GM21786 (cell line): ENCODE measurements at regions not wholly inside any gene's neighbourhood (a gene's known extent, or its start where the extent isn't known, plus 50 kb on each side); places are given as distances from the start of the nearest gene placed in this dataset.

Experiments
- ATAC-seq: cut with Tn5 transposase; IDR thresholded peaks from one replicate; pipeline ENCODE4 v1.9.1; 2021; ENCODE audit not compliant: unreplicated experiment

DNA sequence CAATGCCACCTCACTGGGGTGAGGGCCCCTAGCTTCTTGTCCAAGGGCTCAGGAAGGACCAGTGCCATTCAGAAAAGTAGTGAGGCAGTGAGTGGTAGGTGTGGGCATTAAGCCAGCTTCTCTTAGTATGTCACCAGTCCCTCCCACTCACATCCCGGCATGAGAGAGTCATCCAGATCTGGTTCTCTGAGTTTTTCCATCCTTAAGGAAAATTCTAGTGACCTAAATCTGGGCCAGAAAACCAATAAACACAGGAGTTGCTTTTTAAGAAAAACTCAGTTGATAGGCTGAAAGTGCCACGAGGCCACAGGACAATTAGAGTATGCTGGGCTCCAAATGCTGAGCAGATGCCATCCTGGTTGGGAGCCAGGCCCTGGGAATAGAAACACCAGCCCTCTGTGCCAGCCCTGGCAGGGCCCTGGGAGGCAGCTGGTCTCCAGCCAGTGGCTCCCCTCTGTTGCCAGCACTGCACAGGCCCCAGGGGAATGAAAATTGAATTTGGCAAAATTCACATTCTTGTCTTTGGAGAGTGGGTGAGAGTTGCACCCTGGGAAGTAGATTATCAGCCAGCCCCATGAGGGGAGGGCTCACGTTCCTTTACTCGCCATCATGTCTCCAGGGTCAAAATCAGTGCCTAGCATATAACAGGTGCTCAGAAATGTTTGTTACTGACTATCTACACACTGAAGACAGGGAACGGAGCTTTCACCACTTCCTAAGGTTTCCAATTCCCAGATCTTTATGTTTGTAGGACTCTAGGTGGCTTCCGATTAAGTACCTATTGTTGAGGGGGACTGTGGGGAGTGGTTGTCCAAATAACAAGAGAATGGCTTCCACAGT is 52.8 kb downstream of the FAM43A start:
- no peak for ATAC-seq

DNA sequence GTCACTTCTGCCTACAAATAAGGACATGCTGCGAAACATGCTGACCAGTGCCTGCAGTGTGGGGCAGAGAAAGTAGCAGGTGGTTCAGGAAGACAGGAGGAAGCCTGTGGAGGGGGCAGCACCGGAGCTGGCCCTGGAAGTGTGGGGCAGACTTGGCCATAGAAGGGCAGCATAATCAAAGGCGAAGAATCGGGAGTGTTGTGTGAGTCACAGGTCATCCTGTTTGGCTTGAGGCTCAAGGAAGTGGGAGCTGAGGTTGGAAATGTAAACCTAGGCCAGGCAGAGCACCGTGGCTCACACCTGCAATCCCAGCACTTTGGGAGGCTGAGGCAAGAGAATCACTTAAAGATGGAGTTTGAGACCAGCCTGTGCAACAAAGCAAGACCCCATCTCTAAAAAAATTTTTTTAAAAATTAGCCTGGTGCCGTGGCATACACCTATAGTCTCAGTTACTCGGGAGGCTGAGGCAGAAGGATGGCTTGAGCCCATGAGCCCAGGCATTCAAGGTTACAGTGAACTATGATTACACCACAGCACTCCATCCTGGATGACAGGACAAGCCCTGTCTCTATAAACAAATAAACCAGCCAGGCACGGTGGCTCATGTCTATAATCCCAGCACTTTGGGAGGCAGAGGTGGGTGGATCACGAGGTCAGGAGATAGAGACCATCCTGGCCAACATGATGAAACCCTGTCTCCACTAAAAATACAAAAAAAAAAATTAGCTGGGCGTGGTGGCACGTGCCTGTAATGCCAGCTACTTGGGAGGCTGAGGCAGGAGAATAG is 54.0 kb downstream of the FAM43A start:
- ATAC-seq: no peak

DNA sequence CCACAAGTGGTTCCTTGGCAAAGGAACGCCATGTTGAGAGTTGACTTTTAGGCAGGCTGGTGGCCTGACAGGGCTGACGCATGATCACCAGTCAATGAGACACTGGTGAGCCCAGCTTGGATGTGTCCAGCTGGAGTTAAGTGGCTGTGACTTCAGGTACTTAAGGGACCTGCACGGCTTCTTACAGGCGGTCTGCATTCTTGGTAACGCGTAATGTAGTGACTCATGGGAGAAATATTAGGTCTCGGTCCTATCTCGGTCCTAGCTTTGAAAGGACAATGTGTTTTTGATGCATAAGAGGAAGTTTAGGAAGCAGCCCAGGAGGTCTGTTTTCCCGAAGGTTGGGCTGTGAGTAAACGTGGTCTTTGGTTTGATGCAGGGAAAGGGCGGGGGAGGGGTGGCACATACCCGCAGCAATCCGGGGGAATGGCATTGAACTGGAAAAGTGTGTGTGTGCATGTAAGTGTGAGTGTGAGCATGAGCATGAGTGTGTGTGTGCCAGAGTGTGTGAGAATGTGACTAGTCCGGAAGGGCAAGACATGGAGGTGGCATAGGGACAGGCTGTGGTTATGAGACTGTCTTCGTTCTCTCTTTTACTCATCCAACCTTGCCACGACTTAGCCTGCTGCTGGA is 55.3 kb downstream of the FAM43A start:
- ATAC-seq: no peak

DNA sequence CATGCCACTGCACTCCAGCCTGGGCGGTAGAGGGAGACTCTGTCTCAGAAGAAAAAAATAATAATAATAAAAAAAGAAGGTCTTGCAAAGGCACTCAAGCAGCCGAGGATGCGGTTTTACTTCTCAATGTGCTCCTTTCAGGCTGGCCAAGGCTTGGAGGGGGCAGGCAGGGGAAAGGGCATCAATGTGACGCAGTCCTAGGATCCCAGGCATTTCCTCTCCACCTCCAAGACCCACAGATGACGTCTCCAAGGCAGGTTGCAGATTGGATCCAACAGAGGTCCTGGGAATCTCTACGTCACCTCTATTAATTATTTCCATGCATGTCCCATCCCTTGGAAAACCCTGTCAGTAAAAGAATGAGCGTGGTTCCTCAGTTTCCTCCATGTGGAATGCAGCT is 56.2 kb downstream of the FAM43A start:
- no peak for ATAC-seq

DNA sequence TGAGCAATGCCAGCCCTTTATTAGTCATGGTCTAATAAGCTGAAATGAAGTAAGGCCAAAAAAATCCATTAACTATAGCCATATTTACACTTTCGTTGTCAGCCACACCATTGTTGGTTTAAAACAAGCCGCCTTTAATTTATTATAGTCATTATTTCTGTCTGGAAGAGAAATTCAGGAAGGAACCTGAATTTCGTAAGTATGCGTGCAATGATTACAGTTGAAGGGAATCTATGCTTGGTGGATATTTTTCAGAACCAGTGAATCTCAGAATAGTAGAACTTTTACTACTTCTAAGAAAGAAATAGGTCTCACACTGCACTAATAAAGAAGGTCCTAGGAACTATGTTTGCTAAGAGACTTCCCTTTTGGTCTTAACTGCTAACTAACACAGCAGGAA is 59.1 kb downstream of the FAM43A start:
- ATAC-seq: no peak

DNA sequence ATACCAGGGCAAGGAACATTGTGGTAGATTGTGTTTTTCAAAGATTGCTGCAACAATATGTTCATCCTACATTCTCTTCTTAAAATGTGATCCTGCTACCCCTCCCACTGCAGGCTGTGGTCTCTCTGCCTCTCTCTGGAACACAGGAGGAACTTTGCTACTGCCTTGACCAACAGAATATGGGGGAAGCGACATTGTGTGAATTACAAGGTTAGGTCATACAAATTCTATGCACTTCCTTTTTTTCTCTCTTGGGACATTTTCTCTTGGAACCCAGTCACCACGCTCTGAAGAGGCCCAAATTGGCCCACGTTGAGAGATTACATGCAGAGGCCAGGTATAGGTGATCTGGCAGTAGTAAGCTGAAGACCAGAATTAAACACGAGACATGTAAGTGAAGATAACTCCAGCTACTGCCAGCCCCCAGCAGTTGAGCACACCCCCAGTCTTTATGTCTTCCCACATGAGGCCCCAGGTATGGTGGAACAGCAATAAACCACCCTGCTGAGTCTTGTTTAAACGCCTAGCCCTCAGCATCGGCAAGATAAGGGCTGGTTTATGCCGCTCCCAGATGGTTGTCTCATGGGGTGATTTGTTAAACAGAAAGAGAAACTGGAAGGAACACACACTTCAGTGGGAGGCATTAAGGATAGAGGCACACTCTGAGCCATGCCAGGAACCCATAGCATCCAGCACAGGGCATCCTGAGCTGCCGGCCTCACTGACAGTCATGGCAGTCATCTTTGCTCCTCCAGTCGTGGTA is 59.9 kb downstream of the FAM43A start:
- no peak for ATAC-seq

DNA sequence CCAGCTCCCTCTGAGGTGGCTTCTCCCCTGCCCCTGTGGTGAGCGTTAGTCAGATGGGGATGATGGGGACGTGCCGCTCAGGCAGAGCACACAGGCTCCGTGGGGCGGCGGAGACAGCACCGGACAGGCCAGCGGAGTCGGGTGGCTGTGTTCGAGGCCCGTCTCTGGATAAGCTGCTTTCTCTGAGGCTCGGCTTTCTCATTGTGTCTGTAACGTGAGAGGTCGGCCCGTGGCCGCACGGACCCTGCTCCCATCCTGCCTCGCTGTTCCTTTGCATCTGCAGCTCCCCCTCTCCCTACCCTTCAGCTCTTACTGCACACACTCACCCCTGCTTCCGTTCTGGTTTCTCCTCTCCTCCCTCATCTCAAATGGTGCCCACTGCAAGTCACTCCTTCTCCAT is 62.5 kb downstream of the FAM43A start:
- no peak for ATAC-seq

DNA sequence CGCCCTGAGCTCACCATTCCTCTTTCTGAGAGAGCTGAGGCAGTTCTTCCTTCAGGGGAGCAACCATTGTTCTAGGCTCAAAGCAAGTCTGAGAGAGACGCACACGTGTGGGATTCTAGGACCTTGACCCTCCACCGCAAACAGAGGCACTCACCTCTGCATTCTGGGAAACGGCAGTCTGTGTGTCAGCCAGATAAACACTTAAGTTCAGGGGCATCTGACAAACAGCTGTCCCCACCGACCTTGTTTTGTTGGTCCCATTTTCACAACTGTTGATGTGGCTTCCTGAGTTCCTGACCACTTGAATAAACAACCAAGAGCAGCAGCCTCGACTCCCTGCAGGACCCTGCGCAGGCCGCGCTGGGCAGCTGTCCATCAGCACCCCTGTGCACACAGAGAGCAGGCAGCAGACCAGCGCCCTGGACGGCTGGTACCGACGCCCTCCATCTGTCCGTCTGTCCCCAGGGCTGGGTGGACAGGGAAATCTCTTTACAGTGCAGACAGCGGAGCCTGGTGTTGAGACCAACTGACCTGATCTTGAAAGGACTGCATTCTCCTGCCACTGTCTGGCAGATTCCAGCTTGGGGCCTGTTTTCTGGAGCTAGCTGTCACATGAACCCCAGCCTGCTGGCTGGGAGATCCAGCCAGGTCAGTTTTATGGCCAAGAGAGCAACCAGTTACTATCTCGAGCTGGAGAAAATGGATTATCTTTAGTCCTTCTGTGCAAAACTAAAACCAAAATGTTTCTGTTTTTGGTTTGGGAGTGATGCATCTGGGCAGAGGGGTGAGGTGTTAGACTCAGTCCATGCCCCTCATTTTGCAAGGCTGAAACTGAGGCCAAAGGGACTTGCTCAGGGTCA is 64.2 kb downstream of the FAM43A start:
- no peak for ATAC-seq

DNA sequence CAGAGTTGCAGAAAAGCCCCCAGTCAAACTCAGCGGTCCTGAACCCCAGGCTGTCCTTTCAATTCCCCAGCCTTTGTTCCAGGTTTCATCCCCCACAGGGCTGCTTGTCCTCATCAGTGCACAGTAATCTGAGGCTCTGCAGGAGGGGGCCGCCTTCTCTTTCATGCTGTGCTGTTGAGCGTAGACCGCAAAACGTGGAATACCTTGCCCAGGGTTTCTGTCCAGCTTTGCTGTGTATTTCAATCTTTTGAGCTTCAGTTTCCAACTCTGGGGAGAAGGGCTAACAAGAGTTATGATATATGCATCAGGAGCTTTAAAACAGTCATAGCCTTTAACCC is 64.8 kb downstream of the FAM43A start:
- no peak for ATAC-seq

DNA sequence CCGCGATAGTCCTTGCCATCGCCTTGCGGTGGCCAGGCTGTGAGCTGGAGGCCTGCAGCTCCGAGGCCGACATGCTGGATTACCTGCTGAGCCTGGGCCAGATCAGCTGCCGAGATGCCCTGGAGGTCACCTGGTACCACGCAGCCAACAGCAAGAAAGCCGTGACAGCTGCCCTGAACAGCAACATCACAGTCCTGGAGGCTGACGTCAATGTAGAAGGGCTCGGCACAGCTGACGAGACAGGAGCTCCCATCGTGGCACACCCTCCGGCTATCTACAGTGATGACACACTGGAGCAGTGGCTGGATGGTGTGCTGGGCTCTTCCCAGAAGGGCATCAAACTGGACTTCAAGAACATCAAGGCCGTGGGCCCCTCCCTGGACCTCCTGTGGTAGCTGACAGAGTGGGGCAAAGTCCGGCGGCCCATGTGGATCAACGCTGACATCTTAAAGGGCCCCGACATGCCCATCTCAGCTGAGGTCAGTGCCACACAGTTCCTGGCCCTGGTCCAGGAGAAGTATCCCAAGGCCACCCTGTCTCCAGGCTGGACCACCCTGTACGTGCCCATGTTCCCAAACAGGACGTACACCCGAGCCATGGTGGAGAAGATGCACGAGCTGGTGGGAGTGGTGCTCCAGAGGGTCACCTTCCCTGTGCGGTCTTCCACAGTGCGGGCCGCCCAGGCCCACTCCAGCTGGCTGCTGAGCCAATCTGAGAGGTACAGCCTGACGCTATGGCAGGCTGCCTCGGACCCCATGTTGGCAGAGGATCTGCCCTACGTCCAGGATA is 70.2 kb downstream of the FAM43A start:
- ATAC-seq: no peak

DNA sequence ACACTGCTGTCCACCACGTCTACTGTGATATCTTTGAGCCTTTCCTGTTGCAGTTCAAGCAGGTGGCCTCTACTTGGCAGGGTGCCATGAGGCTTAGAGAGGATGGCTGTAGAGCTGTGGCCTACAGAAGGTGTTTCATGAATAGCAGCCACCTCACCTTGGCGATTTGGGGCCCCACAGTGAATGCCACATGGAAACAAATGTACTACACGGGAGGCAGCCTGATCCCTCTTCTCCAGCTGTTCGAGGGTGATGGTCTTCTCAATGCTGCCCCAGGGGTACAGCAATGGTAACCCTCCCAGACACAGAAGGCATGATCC is 70.7 kb downstream of the FAM43A start:
- ATAC-seq: no peak

DNA sequence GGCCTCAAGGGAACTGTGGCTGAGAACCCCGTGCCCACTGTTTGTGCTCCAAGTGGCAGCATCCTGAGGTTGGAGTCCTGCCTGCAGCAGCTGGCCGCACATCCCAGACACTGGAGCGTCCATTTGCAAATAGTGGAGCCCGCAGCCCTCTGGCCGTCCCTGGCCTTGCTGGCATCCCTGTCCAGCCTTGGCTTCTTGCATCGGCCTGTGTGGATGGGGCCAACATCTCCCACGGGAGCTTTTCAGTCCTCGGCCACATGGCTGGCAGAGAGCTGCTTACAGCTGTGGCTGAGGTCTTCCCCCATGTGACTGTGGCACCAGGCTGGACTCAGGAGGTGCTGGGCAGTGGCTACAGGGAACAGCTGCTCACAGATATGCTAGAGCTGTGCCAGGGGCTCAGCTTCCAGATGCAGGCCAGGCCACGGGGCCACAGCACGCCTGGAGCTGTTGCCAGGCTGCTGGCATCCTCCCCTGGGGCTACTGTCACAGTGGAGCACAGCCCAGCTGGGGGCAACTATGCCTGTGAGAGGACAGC is 71.2 kb downstream of the FAM43A start:
- no peak for ATAC-seq

DNA sequence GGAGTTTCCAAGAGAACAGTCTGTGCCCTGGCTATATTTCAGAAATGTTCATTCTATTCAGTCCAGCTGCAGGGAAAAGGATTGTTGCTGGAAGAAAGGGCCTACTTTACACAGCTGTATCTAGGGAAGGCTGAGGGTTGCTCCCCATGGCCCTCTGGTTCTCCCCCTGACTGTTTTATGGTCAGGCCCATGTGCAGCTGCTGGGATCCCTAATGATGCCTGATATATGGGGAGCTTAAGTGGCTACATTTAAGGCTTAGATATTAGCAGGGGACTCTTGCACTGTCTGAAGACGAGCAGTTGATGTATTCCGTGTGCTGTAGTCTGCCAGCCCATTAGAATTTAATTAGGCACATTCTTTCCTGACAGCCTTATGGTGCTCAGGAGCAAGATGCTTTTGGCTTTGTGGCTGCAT is 72.0 kb downstream of the FAM43A start:
- ATAC-seq: no peak

DNA sequence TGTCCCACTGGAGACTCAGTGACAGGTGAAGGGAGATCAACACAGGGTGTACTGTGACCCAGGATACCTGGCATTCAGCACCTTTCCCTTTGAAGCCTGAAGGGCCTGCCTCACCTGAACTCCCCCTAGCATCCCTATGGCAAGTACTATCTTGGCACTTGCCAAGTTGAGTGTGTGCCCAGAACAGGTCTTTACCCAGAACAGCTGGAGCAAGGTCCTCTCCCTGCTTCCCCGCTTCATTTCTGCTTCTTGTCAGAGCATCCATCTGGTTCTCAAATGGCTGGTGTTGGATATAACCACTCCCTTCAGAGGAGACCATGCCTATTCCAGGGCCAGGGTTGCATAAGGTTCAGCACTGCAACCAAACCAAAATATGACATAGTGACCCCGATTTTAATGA is 73.0 kb downstream of the FAM43A start:
- no peak for ATAC-seq

DNA sequence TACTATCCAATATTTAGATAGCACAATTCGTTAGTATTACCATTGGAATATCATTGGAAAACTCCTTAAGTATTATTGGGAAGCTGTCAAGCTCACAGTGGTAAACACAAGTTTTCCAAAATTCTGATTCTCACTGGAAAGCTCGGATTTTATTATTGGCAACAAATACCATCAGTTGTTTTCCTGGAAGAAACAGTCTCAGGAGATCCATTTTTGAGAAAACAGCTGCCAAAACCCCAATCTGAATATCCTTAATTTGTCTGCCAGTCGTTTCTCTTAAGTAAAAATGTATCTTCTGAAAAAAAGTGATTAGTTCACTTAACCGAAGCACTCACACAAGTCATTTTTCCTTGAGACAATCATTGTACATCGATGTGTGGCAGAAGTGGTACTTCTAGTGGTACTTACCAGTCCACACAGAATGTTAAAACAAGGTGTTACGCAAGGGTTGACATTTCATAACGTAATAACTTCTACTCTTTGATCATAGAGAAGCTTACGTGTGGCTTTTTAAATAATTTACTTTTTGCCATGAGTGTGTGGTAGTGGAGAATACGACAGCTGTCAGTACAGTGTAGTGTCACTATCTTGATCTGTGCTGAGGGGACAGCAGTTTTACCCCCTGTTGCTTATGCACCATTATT is 74.9 kb downstream of the FAM43A start:
- ATAC-seq: no peak

DNA sequence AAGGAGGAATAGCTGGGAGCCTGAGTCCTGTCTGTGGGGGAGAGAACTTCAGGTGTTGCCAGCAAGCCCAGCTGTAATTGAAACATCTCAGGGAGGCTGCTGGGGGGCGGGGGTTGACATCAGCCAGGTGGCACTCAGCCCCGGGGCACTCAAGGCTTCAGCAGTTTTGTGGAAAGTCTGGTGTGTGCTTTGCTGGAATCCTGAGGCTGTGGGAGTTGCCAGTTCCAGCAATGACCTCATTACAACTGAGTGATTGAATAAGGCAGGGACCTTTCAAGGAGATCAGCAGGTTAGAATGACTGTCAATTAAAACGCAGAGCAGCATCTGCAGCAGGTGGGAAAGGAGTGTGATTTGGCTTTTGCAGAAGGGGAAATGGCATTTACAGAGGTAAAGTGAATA is 75.7 kb downstream of the FAM43A start:
- ATAC-seq: no peak

DNA sequence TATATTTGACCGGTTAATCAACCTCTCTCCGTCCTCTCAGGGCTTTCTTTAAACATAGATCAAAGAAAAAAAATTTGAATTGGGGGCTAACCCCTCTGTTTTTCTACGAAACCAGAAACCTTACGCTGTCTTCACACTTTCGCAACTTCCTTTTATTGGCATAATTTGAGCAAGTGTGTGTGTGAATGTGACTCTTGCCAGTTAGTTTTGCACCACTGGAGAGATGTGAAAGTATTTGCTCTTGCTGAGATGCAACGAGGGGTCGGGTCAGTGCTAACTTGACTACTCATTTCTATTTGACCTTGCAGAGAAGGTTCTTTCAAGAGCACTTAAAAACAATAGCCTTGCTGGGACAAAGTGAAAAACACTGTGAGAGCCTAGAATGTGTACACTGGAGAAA is 81.2 kb downstream of the FAM43A start:
- no peak for ATAC-seq

DNA sequence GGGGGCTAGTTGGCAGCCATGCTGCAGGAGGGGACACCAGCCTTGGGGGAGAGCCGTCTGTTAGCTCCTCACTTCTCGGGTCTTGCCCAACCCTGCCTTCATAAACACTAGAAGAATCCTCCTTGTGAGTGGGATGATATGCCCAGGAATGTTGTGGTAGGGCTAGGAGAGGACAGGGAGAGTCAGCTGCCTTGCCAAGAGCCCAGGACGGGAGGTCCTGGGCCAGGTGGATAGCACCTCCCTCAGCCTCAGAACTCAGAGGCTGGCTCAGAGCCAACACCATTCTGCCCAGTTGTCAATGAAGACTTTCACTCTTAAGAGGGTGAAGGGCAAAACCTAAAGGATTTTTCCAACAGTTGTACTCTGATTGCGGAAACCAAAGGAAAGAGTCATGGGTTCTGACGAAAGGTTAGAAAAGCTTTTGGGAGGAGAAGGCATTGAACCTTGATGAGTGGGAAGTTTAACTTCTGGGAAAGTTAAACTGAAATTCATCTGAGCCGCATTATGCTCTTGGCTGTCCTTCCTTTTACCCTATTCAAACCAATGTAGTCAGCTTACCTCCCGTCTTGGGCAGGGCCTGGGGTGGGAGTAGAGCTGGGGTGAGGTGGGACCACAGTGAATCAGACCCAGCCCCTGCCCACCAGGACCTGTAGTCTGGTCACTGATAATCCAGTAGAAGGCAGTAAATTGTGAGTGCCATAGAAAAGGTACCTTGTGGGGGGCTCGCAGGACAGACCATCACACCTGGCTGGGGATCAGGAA is 81.9 kb downstream of the FAM43A start:
- no peak for ATAC-seq
